NCI-H1092 treated with DMSO at 0.1 percent for 48 hours (cell line): ENCODE measurements at regions not wholly inside any gene's neighbourhood (a gene's known extent, or its start where the extent isn't known, plus 50 kb on each side); places are given as distances from the start of the nearest gene placed in this dataset.

Experiments
- DNase-seq: peaks from one replicate; lab custom pipeline; 2025; lab: John Stamatoyannopoulos, UW

- no peak for DNase-seq
Observed at GRCh38 chr1:162966613-162967012, 102.5 kb upstream of the RGS4 start.

- DNase-seq = no peak
Observed at GRCh38 chr1:162964901-162965300, 103.9 kb upstream of the CCDC190 start.

DNA sequence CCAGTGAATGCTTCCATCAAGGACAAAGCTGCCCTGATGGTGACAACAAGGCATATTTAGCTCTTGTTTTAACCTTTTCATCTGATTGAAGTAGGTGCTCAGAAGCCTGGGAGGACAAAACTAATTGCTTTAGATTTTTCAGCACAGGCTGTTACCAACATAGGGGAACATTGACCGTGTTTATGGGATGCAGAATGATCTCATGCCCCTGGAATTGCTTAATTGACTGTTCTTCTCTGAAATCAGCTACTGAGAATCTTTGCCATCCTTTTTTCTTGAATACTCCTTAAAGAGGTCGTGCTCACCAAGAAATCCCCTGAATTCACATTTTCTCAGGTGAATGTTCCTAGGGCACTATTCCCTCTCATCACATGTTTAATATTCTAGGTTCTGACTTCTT lies 95.9 kb upstream of the CCDC190 start:
- no peak for DNase-seq

DNA sequence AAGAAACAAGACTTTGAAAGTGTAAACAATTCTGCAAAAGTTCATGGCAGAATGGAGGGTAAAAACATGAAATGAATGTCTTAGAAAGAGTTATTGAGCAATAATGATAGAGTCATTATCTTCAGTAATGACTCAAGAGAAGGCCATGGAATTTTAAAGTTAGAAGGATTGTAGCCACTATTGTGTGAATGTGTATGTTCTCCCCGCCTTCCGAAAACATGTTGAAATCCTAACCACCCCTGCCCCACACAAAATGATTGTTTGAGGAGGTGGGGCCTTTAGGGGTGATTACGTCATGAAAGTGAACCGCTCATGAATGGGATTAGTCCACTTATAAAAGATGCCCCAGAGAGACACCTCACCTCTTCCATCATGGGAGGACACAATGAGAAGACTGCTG lies 93.8 kb upstream of the CCDC190 start:
- DNase-seq = no peak

DNA sequence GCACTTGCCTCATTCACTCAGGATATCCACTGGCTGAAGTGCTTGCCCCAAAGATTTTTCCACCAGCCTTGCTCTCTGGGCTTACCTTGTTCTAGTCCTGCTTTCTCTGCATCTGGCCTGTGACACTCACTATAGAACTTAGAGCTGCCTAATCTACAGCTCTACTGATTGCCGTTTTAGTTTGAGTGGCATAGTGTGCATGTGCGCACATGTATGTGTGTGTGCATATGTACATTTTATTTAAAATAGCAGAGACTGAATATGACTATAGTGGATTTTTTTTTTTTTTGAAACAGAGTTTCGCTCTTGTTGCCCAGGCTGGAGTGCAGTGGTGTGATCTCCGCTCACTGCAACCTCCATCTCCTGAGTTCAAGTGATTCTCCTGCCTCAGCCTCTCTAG lies 92.0 kb upstream of the CCDC190 start:
- DNase-seq = no peak

DNA sequence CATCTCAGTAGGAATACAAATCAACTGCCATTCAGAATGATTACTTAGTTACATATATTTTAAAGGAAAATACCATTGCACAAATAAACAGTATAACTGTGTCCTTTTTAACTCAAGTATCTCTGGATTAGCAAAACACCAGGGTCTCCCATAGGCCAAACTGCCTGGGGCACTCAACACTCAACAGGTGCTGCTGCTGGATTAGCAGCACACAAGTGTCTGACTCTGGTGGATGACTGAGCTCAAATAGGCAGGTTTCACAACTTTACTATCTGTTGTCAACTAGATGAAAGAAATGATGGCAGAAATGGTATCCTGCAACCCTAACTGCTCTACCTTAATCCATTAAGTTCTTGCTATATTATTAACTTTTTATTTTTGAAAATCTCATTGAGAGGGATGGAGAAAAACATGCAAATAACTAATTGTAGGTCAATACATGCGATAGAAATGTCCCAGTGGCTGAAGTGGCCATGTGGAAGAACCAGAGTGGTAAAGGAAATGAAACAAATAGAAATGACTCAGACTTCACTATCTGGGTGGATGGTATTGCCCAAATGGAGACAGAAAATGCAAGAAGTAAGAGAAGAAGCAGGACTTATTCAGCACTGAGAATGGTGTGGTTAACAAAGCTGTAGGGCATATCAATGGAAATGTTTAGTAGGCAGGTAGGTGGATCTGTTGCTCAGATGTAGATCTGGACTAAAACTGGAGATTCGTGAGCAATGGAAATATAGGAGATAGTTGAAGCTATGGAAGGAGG lies 90.8 kb upstream of the CCDC190 start:
- DNase-seq = peak; percentile 3

GRCh38 chr1:162950187-162950586 lies 89.2 kb upstream of the CCDC190 start:
- DNase-seq = no peak

DNA sequence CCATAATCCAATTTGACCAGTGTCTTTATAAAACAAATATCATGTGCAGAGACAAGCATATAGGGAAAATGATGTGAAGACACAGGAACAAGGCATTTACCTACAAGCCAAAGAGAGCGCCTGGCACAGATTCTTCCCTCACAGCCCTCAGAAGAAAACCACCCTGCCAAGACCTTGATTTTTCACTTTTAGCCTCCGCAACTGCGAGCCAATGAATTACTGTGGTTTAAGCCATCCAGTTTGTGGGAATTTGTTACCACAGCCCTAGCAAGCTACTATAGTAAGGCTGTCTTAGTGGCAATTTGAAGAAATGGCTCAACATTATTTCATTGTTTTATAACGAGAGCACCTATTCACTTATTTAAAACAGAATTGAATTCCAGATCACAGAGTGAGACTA lies 85.7 kb upstream of the CCDC190 start:
- no peak for DNase-seq

DNA sequence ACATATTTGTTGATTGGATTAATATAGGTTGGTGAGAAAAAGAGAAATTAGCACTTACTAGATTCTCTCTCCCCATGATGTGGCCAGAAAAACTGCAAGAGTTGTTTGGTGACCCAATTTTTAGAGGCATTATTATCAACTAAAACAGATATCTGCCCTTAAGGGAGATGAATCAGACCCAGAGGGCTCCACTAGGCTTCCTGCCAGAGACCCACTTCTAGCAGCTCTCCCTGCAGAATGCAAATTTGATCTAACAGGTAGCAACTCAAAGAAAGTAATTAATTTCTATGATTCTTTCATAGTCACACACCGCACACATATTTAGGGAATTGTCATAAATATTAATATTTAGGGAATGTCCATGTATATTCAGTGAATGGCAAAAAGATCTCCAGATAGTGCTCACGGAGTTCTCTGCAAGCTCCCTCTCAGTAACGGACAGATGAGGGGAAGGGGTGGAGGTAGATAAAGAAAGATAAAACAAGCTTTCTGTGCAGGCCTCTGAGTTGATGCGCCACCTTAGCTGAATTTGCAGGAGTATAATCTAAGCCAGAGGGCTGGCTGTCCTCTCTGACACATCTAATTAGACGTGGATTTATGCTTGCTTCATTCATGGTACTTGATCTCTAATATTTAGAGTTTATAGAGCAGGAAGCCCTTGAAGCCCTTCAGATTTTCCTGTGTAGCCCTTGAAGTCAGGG lies 84.1 kb upstream of the CCDC190 start:
- DNase-seq = peak; percentile 67

DNA sequence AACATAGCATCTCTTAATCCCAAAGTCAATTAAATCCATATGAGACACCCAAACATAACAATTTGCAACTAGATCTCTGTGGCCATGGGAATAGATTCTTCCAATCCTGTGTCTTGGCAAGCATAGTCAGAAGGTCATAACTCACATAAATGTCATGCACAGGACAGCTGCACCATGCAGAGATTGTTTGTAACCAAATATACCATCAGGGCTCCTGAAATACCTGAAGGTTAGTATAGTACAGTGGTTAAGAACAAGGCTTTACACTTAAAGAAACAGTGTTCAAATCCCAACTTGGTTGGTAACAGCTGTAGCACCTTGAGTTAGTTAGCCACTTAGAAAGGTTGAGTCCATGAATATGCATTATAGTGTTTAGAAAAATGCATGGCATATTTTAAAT lies 82.6 kb upstream of the CCDC190 start:
- DNase-seq = peak; percentile 14

- no peak for DNase-seq
Observed at GRCh38 chr1:162942916-162943559, 82.1 kb upstream of the CCDC190 start.

GRCh38 chr1:162941024-162941423 lies 80.0 kb upstream of the CCDC190 start:
- DNase-seq = no peak

DNA sequence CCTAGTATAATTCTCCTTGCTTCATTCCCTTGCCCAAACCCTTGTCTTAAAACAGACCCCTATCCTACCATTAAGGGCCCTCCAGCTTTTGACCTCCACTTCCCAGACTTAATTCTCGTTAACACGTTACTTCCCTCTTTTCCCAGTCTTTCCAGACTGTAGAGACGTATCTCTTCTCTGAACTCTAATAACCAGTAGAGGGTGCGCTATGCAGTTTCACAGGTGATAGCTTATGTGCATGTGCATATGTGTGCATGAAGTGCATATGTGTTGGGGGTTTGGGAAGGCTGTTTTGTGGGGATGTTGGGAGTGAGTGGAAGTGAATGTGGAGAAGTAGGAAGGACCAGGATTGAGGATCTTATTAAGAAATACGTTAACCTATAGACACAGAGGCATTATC lies 78.1 kb upstream of the CCDC190 start:
- no peak for DNase-seq

DNA sequence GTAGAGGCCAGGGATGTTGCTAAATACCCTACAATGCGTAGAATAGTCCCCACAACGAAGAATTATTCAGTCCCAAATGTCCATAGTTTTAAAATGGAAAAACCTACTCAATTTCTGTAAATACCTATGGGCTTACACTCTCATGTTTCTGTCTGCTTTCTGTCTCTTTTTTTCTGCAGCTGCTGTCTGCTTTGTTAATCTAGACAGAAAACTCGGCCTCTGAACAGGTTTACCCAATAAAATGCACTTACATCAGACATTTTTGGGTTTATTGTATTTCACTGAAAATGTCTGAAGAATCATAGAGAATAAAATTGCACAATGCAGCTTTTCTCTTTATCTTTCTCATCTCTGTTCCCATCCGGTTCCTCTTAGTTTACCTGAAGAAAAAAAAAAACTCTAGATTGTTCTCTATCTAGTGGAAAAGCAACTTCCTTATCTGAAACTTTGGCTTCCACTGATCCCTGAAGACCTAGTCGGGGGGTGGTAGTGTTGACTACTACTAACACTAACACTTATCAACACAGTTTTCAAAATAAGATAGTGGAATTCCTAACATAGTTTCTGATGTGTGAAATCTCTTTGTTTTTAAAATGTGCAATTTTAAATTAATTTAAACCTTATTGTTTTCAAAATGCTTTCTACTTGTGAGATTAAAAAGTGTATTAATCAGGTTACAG lies 76.9 kb upstream of the CCDC190 start:
- DNase-seq = no peak

DNA sequence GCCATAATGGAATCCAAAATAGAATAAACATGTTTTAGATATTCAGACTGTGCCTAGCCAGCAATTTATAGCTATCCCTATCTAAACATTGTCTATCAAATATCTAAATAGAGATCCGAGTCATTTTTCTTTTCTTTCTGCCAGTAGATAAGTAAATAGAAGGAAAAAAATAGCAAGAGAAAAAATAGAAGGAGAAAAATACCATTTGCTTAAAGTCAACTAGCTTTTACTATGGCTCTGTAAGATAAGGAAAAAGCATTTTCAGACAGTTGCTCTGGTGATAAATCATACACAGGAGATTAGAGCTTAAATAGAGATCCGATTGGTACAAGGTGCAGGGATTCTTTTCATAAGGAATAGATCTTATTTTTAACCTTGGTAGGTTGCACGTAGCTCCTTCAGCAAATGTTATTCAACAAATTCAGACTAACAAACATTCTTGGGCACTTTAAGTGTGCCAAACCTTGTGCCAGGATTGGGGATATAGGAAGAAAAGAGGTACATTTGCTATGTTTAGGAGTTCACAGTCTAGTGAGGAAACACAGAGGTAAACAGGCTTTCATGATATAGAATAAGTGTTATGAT lies 70.1 kb upstream of the CCDC190 start:
- no peak for DNase-seq

DNA sequence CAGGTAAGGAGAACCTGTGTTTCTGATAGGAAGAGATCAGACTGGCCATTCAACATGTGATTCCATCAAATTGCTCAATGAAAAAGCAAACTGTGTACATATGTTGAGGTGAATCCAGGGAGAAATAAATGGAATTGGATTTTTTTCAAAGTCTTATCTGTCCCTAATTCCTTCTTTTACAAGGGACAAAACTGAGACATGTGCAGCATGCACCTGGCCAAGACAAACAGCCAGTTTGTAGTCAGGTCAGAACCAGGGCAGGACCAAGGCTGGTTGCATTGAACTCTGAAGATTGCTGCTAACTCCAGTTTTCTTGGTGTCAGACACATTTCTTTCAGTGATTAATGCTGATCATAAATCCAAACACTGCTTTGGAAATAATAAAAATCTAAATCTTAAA lies 69.6 kb upstream of the CCDC190 start:
- DNase-seq = no peak

DNA sequence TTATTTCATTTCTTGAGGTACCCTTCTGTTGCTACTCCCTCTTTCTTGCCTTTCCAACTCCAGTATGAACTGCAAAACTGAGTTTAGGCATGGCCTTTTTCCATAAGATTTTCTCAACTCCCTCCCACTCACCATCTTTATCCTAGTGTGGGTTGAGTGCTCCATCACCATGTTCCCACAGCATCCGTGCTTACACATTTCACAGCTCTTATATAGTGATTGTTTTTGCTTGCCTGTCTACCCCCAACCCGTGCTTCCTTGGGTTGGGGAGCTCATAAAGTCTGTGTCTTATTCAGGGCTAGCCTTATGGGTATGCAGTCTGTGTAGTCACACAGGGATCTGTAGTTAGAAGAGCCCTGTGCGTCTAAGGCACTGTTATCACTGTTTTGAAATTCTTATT lies 68.2 kb upstream of the CCDC190 start:
- no peak for DNase-seq

DNA sequence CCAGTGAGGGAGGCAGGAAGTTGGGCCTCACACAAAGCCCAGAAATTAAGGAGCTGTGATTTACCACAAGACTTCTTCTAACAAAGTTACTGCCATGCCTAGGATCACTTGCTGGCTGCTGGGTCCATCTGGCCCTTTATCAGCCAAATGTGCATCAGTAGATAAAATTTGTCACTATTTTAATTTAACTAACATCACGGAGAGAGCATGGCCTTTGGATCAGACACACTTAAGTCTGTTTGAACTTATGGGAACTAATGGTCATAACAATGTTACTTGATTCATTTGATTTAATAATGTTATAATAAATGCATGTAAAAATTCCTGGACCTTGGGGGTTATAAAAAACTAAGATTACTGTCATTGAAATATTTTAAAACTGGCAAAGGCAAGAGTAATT lies 67.2 kb upstream of the CCDC190 start:
- DNase-seq = no peak

DNA sequence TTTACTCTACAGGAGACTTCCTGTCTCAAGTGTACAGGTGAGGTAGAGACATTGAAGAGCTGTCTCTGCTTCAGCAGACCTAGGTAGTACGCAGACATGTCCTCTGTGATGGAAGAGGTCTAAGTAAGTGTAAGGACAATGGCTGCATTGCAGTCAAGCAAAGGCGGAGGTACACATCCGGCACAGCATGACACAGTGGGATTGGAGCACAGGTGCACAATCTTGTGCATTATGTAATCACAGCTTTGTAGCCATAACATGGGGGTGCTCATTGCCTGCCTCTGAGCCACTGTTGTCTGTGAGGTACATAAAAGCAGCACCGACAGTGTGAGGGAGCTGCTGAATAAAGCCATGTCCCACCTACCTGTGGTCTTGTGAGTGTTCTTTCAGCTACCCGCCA lies 66.4 kb upstream of the CCDC190 start:
- peak; percentile 24 for DNase-seq

DNA sequence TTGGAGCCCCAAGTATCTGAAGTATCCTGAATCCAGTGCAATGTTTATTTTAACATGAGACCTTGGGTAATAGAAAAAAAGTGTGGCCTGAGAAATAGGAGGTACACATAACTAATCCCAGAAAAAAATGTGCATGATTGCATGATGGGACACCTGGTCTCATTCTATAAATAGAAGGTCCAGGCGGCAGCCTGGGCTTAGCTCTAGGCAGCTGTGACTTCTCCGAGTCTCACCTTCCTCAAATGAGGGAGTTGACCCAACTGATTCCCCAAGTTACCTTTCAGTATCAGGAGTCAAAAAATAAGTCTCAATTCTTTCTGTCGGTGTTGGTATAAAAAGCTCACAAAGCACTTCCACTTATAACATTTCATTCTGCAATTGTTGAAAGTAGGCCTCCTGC lies 65.9 kb upstream of the CCDC190 start:
- no peak for DNase-seq

DNA sequence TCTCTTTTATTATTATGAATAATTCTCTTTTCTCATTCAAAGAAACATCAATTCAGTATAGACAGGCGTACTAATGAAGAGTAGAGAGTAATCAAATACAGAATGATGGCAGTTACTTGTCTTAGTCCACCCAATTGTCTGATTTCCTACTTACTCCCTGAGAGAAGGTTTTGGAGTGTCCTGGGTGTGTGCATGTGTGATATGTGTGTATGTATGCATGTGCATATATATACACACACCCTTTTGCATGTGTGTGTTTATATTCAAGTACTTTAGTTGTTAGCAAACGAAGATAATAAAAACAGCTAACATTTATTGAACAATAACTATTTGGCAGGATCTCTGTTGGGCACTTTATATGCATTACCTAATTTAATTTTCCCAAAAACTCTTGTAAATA lies 63.2 kb upstream of the CCDC190 start:
- DNase-seq = no peak

DNA sequence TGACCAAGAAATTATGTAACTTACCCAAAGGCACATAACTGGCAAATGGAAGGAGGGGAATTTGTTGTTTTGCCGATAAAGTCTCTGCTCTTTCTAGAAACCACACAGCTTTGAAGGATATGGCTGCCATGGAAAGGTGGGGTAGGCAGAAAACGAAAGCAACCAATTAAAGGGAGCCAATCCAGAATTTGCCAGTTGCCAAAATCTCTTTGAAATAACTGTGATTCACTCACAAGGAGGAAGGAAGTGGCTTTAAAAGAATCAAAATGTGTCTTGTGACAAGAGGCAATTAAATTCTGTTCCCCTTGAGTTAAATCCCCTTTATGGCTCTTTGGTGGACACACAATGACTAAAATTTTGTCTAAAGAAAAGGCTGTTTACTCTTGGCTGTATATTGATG lies 61.2 kb upstream of the CCDC190 start:
- no peak for DNase-seq
